Panc1 (cell line): ENCODE measurements at regions not wholly inside any gene's neighbourhood (a gene's known extent, or its start where the extent isn't known, plus 50 kb on each side); places are given as distances from the start of the nearest gene placed in this dataset.

Experiments
- CTCF ChIP-seq: fragments of 450-650 bp; IDR thresholded peaks from 2 replicates; pipeline ENCODE4 v1.5.1; 2017; ENCODE audit warnings: mild to moderate bottlenecking
- TCF7L2 ChIP-seq: IDR thresholded peaks from 2 replicates; pipeline ENCODE4 v1.6.1; 2011; ENCODE audit warnings: mild to moderate bottlenecking, low read depth, low read length, inconsistent platforms

DNA sequence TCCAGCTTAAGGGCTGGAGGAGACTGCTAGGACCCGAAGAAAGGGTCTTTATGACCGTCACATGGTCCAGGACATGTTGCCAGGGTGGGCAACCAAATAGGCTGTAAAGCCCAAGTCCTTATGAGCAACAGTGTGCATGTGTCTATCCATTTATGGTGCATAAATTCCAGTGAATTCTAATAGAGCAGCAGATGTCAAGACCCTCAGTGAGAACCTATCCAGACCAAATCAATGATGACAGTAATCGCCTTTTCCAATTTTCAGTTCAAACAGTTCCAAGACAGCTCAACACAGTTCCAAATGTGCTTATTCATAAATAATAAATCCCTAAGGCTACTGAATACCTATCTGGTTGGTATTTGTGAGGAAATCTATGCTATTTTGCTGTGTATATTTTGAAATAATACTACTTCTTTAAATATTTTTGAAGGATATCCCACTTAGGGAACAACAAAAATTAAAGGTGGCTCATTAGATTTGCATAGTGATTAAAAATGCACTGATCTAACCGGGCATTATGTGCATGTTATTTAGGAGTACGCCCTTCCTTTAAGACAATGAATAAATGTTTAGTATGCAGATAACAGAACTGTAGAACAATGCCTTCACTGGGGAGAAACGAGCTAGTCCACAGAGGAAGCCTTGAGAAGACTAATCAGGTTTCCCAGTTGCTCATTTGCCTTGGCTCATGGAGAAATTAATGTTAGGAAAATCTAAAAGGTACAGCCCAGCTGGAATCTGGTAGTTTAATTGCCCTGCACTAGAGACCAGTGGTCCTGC is 519.5 kb upstream of the CHAC2 start:
- TF ChIP-seq CTCF, result no peak
- no peak for TF ChIP-seq TCF7L2
